ENCODE measurements at regions not wholly inside any gene's neighbourhood (a gene's known extent, or its start where the extent isn't known, plus 50 kb on each side); places are given as distances from the start of the nearest gene placed in this dataset.

DNA sequence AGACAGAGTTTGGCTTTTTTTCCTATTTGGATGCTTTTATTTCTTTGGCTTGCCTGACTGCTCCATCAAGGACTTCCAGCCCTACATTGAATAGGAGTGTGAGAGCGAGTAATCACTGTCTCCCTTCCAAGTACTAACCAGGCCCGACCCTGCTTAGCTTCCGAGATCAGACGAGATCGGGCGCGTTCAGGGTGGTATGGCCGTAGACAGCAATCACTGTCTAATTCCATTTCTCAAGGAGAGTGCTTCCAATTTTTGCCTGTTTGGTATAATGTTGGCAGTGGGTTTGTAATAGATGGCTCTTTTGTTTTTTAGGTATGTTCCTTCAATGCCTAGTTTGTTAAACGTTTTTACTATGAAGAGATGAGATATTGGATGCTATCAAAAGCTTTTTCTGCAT lies 125.0 kb upstream of the PEX5L start:
- no peak for DNase-seq (ENCODE audit: low read depth)
- H3K4me3 ChIP-seq (ENCODE audit: low read depth, low read length) = no peak overlapping the region
- ChIA-PET POLR2A (no interaction called here), CTCF (no interaction called here)
- TF ChIP-seq, protein P1, sequence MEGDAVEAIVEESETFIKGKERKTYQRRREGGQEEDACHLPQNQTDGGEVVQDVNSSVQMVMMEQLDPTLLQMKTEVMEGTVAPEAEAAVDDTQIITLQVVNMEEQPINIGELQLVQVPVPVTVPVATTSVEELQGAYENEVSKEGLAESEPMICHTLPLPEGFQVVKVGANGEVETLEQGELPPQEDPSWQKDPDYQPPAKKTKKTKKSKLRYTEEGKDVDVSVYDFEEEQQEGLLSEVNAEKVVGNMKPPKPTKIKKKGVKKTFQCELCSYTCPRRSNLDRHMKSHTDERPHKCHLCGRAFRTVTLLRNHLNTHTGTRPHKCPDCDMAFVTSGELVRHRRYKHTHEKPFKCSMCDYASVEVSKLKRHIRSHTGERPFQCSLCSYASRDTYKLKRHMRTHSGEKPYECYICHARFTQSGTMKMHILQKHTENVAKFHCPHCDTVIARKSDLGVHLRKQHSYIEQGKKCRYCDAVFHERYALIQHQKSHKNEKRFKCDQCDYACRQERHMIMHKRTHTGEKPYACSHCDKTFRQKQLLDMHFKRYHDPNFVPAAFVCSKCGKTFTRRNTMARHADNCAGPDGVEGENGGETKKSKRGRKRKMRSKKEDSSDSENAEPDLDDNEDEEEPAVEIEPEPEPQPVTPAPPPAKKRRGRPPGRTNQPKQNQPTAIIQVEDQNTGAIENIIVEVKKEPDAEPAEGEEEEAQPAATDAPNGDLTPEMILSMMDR (IDR thresholded peaks at IDR 0.05; ENCODE audit: insufficient read depth, low read depth, low read length) = no peak
- H3K27me3 ChIP-seq (ENCODE audit: control insufficient read depth, insufficient read depth, low read length) = no peaks in the 10 kb centered on the region
- no peaks in the 10 kb centered on the region for H3K36me3 ChIP-seq (ENCODE audit: control insufficient read depth, insufficient read depth, low read length)

DNA sequence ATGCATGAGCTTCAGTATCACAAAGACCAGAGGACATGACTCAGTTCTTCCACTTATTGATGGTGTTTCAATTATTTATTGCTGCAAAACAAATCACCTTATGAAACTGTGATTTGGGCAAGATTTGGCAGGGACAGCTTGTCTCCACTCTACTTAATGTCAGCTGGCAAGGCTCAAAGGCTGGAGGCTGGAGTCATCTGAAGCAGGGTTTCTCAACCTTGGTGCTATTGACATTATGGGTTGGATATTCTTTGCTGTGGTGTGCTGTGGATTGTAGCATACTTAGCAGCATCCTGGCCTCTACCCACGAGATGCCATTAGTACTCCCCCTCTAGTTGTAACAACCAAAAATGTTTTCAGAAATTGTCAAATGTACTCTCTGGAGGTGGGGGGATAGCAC lies 138.8 kb upstream of the PEX5L start:
- Histone ChIP-seq H3K27me3 (ENCODE audit: control insufficient read depth, insufficient read depth, low read length) (no peaks in the 10 kb centered on the region), H3K36me3 (ENCODE audit: control insufficient read depth, insufficient read depth, low read length) (no peaks in the 10 kb centered on the region), H3K4me3 (ENCODE audit: low read depth, low read length) (no peak overlapping the region)
- ChIA-PET POLR2A (no interaction called here), CTCF (no interaction called here)
- DNase-seq (ENCODE audit: low read depth) = no peak
- TF ChIP-seq, protein P1 (IDR thresholded peaks at IDR 0.05; ENCODE audit: insufficient read depth, low read depth, low read length) = no peak

DNA sequence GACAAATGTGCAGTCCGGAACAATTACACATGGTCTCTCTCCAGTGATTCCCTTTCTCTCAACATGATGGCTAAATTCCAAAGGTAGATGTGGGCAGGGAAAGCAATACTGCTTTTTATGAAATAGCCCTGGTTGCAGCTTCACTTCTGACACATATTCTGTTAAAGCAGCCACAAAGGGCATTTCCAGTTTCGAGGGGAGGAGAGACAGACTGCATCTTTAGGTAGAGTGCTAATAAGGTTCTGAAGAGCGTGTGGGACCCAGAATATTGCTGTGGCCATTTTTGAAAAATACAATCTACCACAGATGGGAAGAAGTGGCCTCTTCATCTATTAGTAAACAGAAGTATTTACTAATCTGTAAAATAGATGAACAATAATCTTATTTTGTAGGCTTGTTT lies 139.3 kb upstream of the PEX5L start:
- H3K27me3 ChIP-seq (ENCODE audit: control insufficient read depth, insufficient read depth, low read length) = no peaks in the 10 kb centered on the region
- ChIA-PET CTCF (no interaction called here), POLR2A (no interaction called here)
- no peak for DNase-seq (ENCODE audit: low read depth)
- H3K4me3 ChIP-seq (ENCODE audit: low read depth, low read length) = no peak overlapping the region
- TF ChIP-seq, protein P1 (IDR thresholded peaks at IDR 0.05; ENCODE audit: insufficient read depth, low read depth, low read length) = no peak
- no peaks in the 10 kb centered on the region for H3K36me3 ChIP-seq (ENCODE audit: control insufficient read depth, insufficient read depth, low read length)

DNA sequence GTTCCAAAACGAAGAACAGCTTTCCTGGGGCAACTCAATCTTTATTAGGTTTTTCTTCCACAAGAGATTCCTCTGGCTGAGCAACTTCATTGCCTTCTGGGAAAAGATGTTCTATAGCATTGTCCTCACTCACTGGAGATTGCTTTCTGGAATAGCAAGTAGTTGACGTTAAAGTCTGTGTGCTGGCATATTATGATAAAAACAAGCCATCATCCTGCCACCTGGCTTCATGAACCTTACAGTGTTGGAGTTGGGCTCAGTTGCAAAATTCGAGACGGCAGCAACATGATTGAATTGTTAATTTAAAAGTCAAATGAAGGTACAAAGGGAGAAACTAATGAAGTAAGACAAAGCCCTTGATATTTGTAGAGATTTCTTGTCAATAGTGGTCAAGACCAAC lies 140.5 kb upstream of the PEX5L start:
- CTCF ChIA-PET = interaction anchor here (0.6 kb wide), 1 partner anchor 14 kb away, joined by 5 read pairs; no protein-coding TSS in a partner anchor

DNA sequence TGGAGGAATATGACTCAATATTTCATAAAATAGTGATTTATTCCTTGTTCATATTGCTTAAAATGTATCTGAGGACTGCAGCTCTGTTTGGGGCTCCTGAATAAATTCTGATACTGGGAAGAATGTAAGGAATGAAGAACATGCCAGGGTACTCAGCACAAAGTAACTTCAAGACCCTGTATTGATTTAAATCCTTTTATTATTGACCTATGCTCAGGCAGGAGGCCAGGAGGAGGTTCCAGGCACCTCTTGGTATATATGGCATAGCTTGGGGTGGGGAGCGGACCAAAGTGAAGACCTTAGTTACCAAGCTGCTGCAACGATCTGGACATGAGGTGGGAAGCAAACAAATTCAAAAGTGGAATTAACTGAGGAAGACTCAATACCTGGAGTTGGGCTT lies 142.8 kb upstream of the PEX5L start:
- no peak for DNase-seq (ENCODE audit: low read depth)
- H3K27me3 ChIP-seq (ENCODE audit: control insufficient read depth, insufficient read depth, low read length) = no peaks in the 10 kb centered on the region
- TF ChIP-seq, protein P1 (IDR thresholded peaks at IDR 0.05; ENCODE audit: insufficient read depth, low read depth, low read length) = no peak
- ChIA-PET POLR2A (no interaction called here), CTCF (no interaction called here)
- no peak overlapping the region for H3K4me3 ChIP-seq (ENCODE audit: low read depth, low read length)
- no peaks in the 10 kb centered on the region for H3K36me3 ChIP-seq (ENCODE audit: control insufficient read depth, insufficient read depth, low read length)

More for the DNA sequence above, 140.5 kb upstream of the PEX5L start:
- Histone ChIP-seq H3K27me3 (ENCODE audit: control insufficient read depth, insufficient read depth, low read length) (no peaks in the 10 kb centered on the region), H3K36me3 (ENCODE audit: control insufficient read depth, insufficient read depth, low read length) (no peaks in the 10 kb centered on the region), H3K4me3 (ENCODE audit: low read depth, low read length) (no peak overlapping the region)
- TF ChIP-seq, protein P1 (IDR thresholded peaks at IDR 0.05; ENCODE audit: insufficient read depth, low read depth, low read length) = no peak
- no peak for DNase-seq (ENCODE audit: low read depth)
- POLR2A ChIA-PET = no interaction called here

Measured in BJ (cell line).